GM19468 (cell line): ENCODE measurements at regions not wholly inside any gene's neighbourhood (a gene's known extent, or its start where the extent isn't known, plus 50 kb on each side); places are given as distances from the start of the nearest gene placed in this dataset.
"Not testable (repeated sequence)": the region's sequence is repeated elsewhere in the genome, so short reads cannot be mapped to it uniquely, and the experiment has no call there.

Experiments used
- ATAC-seq: cut with Tn5 transposase; IDR thresholded peaks from one replicate; pipeline ENCODE4 v1.9.1; 2021; ENCODE audit warnings: mild to moderate bottlenecking, moderate library complexity, moderate number of reproducible peaks; ENCODE audit not compliant: unreplicated experiment; ENCODE audit errors: extremely low read depth

GRCh38 chr2:142670362-142670761 is 207.1 kb upstream of the KYNU start:
- no peak for ATAC-seq

DNA sequence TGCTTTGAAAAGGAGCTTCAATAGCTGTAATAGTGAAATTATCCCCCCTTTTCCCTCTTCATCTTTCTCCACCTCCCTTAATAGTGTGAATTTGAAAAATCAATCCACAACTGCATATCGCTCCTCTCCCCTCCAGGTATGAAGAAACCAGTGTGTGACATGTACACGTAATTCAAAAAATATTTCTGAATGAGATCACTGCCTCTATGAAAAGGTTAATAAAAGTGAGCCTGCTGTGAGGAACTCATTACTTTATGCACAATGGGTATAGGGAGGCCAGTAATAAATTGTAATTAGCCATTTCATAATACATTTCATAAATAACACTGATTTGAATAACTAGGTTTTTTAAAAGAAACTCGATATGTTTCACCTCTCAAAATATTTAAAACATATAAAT is 209.0 kb upstream of the KYNU start:
- no peak for ATAC-seq

GRCh38 chr2:142665241-142665640 is 212.2 kb upstream of the KYNU start:
- no peak for ATAC-seq

DNA sequence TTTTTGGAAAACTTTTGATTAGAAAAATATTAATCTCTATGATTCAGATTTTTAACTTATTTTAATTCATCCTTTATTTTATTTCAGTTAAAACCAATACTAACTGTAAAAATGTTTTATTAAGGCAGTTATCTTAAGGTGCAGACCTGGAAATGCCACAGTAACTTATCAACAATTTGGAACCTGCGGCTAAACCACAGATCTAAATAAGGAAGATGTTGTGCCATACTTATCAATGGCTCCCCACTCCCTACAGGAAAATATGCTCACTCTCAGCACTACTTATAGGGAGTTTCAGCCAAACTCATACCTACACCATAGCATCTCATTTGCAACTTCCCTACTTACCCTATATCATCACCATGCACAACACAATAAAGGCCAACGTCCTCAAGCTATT is 226.9 kb upstream of the KYNU start:
- ATAC-seq, result no peak

DNA sequence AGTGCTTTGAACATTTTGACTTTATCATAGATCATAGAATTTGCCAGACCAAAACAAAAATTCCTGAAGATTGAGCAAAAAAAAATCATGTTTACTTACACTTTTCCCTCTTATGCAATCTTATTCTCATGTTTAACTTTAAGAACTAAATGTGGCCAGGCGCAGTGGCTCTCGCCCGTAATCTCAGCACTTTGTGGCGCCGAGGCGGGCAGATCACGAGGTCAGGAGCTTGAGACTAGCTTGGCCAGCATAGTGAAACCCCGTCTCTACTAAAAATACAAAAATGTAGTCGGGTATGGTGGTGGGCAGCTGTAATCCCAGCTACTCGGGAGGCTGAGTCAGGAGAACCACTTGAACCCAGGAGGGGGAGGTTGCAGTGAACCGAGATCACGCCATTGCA is 227.9 kb upstream of the KYNU start:
- no peak for ATAC-seq

DNA sequence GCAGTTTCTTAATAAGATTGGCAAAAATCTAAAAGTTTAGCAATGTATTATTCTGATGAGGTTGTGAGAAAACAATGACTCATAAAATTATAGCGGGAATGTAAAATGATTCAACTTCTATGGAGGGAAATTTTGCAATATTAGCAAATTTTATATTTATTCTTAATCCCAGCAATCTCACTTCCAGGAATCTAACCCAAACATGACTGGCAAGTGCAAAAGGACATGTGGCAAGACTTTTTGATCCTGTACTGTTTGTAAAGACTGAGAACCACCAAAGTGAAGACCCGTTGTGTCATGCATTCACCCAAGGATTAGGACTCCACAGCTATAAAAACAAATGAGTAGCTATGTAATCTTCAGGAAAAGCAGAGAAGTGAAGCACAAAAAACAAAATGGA is 234.8 kb upstream of the KYNU start:
- ATAC-seq, result no peak

GRCh38 chr2:142629193-142629592 is 248.3 kb upstream of the KYNU start:
- ATAC-seq, result no peak

GRCh38 chr2:142621287-142621686 is 256.2 kb upstream of the KYNU start:
- ATAC-seq, result no peak

DNA sequence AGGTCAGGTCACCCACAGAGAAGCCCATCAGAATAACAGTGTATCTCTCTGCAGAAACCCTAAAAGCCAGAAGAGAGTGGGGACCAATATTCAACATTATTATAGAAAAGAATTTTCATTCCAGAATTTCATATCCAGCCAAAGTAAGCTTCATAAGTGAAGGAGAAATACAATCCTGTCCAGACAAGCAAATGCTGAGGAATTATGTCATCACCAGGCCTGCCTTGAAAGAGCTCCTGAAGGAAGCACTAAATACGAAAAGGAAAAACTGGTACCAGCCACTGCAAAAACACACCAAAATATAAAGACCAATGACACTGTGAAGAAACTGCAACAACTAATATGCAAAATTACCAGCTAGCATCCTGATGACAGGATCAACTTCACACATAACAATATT is 260.0 kb upstream of the KYNU start:
- no peak for ATAC-seq

DNA sequence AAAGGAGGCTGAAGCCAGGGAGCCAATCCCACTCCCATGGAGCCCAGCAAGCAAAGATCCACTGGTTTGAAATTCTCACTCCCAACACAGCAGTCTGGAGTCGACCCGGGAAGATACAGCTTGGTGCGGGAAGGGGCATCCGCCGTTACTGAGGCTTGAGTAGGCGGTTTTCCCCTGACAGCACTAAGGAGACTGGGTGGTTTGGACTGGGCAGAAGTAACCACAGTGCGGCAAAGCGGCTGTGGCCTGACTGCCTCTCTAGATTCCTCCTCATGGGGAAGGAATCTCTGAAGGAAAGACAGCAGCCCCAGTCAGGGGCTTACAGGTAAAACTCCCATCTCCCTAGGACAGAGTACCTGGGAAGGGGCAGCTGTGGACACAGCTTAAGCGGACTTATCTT is 261.6 kb upstream of the KYNU start:
- no peak for ATAC-seq

- ATAC-seq, result not testable (repeated sequence)
Observed at GRCh38 chr2:142613193-142613592, 264.3 kb upstream of the KYNU start.

- no peak for ATAC-seq
Observed at GRCh38 chr2:142605421-142605820, 272.0 kb upstream of the KYNU start.

GRCh38 chr2:142603759-142604158 is 273.7 kb upstream of the KYNU start:
- ATAC-seq, result no peak

GRCh38 chr2:142602418-142602989 is 275.0 kb upstream of the KYNU start:
- no peak for ATAC-seq

GRCh38 chr2:142601794-142602193 is 275.7 kb upstream of the KYNU start:
- no peak for ATAC-seq

DNA sequence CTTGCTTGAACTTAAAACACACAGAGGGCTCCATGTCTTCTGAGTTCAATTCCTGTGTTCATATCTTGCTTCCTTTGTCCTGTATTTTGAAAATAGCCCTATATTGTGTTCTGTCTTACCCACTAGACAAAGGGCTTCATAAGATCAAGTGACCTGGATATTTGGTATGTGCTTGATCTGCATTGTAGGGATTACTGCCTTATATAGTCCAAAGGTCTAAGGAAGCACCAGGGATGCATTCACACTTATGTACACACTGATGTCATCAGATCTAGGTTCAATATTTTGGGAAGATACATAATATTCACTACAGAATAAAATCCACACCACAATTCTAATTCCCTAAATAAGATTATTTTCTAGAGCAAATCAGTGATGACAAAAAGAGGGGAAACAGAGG is 278.0 kb upstream of the KYNU start:
- no peak for ATAC-seq

GRCh38 chr2:142598846-142599245 is 278.6 kb upstream of the KYNU start:
- ATAC-seq, result no peak

- ATAC-seq, result no peak
Observed at GRCh38 chr2:142596334-142597088, 281.0 kb upstream of the KYNU start.

DNA sequence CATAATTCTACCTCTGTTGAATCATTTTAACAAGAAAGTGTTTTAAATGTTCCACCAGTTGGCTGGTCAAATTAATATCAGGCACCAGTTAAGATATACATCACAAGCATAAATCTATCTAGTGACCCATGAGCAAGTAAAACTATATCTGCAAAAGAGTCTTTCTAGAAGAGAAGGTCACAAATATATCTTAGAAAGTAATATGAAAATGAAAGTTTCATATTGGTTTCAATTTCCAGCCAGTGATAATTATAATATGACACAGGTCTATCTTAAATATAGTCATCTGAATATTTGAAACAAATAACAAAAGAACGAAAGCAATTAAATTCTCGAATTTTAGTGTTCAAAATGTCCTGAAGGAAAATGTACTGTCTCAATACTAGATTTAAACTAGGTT is 282.5 kb upstream of the KYNU start:
- ATAC-seq, result no peak

- no peak for ATAC-seq
Observed at GRCh38 chr2:142592171-142592570, 285.3 kb upstream of the KYNU start.

DNA sequence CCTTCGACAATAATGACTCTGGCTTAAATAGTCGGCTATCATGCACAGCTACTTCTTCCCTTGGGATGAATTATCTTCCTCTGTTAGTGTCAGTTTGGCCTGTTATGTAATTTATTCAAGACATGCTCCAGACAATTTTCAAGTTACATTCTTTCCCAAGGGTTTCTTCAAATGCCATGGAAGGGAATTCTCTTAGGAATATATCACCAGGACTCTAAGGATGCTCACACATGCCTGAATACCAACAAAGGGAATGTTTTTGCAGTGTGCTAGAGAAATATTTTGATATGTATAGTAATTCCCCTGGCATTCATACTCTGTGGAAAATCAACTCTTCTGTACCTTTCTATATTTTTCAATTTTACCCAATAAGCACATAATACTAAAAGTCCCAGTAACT is 286.0 kb upstream of the KYNU start:
- no peak for ATAC-seq

DNA sequence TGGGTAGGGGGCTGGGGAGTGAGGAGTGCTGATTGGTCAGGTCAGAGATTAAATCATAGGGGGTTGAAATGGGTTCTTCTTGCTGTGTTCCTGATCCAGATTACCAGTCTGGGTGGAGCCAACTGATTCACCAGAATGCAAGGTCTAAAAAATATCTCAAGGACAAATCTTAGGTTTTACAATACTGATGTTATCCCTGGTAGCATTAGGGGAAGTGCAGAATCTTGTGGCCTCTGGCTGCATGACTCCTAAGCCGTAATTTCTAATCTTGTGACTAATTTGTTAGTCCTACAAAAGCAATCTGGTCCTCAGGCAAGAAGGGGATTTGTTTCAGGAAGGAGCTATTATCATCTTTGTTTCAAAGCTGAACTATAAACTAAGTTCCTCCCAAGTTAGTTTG is 289.2 kb upstream of the KYNU start:
- ATAC-seq, result no peak
